ENCODE measurements at regions not wholly inside any gene's neighbourhood (a gene's known extent, or its start where the extent isn't known, plus 50 kb on each side); places are given as distances from the start of the nearest gene placed in this dataset.

DNA sequence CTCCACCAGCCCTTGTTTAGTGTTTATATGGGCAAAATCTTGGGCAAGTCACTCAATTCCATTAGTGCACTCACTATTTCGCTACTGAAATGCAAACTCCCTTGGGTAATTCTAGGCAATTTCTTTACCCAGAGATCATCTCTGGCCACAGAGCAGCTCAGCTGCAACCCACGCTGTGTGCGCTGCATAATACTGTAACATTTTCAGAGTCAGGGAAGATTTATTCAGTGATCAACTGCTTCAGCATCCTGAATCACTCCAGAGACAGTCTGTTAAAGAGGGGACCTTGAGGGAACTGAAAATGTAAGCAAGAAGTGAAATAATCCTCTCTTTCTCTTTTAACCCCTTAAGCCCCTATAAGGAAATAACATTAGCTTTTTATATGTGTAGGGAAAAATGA lies 189.6 kb upstream of the FBXL4 start:
- no peak for DNase-seq

DNA sequence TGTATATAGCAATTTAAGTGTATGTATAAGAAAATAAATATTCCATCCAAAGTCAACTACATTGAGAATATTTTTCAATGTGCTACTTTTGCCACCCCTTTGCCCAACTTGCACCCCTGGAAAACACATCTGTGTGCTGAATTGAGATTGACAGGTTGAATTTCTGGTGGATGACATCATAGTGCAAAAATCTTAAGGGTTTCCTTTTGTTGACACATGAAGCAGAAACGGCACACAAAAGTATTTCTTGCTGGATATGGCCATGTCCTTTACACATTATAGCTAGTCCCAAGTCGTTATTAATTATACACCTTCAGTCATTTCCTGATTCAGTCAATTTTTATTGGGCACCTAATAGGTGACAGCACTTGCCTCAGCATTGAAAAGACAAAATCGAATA lies 188.7 kb upstream of the FBXL4 start:
- no peak for DNase-seq

DNA sequence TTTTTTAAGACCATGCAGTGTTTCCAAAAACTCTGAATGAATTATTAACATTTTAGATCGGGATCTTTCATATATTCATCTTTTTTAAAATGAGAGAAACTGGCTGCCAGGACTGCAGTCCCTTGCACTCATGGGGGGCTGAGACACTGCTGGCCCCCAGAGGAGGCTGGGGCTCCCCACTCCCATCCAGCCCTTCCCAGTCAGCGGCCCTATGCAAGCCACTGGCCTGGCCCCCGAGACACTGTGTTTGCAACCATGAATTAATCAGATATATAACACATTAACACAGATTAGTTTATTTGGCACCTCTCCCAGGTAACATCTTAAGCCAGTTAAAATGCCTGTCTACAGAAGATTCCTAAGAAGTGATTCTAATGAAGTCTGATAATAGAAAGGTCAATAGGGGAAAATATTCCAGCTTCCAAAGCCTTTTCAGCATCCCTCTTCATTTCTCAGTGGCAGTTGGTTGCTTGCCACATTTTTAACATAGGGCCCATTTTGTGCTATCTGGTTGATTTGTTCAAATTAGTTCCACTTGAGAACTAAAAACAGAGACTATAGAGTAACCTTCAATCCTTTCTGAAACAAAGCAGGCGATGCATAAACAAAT lies 184.4 kb upstream of the FBXL4 start:
- no peak for DNase-seq

DNA sequence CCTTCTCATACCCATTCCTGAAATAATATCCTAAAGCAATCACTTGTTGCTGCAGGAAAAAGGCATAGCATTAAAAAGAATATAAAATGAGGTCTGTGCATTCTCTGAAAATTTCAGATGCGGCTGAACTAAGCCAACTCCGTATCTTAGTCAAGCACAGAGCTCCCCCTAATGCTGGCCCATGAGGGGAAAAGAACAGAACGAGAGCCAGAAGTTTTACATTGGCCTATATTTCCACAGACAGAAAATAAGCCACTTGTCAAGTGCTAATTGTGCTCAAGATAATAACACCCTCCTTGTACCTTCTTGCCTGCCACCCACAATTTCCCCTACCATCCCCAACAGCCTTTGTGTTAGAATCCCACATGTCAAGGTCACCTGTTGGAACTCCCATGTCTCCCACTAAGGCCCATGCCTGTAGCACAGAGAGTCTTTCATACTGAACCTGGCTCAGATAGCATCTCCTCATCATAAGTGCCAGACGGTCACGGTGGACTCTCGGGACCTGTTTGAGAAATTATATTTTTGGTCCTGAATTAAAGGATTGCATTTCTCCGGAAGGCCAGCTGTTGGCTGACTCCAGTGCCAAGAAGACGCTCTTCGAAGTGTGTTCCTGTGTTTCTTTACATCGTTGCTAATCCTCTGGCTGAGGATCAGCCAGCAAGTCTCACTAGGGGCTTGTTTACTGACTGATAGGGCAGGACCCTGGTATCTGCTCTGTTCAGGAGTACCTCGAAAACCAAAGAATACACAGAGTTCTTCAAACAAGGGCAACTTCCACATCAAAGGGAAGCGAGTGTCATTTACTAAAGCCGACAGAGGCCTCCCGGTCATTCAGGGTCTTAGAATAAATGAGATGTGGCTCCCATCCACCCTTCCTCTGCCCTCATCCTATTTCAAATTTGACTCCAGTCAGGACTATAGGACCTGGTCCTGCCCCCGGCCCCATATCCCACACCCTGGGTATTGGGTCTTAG lies 183.4 kb upstream of the FBXL4 start:
- no peak for DNase-seq

DNA sequence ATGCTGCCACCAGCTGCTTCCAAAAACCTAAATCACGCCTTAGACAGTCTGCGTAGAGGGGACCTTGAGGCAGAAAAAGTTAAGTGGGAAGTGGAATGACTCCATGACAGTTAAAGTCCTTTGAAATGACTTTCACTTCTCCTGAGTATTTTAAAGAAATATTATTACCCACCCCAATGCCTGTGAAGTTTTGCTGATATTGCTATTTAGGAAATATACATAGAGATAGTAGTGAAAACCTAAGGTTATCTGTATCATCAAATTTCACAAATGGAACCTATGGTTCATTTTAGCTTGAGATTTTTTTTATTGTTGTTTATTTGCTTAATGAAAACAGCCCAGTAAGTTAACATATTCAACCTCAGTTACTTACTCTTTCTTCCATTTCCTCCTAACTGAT lies 182.1 kb upstream of the FBXL4 start:
- DNase-seq: no peak

DNA sequence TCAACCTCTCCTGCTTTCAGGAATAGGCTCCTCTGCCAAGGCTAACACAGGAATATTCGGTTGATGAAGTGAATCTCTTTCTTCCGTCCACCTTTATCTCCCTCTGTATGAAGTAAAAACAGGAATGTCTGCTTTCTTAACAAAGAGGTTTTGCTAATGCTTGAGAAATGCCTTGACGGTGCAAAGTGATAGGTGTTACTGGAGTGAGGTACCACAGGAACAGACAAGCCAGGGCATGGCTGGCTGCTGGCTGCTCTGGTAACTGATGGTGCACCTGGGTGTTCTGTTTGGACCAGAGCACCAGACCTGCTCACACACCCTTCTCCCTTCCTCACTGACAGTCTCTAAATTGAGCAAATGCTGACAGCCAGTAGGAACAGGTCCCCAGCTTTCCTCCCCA lies 174.0 kb upstream of the FBXL4 start:
- DNase-seq: no peak

DNA sequence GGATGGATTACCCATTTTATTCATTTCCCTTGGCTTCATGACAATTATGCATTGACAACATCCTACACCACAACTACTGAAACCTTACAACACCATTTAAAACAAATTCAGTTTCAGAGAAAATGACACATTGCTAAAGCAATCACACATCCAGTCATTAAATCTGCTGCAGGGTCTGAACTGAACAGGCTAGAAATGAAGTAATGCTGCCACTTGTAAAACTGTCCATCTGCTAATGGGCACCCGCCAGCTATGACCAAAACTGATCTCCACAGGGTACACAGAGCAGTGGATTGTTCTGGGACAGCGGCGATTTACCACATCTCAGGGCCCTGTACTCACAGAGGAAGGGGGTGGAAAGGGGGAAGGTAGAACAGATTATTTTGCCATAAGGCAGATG lies 172.9 kb upstream of the FBXL4 start:
- no peak for DNase-seq

DNA sequence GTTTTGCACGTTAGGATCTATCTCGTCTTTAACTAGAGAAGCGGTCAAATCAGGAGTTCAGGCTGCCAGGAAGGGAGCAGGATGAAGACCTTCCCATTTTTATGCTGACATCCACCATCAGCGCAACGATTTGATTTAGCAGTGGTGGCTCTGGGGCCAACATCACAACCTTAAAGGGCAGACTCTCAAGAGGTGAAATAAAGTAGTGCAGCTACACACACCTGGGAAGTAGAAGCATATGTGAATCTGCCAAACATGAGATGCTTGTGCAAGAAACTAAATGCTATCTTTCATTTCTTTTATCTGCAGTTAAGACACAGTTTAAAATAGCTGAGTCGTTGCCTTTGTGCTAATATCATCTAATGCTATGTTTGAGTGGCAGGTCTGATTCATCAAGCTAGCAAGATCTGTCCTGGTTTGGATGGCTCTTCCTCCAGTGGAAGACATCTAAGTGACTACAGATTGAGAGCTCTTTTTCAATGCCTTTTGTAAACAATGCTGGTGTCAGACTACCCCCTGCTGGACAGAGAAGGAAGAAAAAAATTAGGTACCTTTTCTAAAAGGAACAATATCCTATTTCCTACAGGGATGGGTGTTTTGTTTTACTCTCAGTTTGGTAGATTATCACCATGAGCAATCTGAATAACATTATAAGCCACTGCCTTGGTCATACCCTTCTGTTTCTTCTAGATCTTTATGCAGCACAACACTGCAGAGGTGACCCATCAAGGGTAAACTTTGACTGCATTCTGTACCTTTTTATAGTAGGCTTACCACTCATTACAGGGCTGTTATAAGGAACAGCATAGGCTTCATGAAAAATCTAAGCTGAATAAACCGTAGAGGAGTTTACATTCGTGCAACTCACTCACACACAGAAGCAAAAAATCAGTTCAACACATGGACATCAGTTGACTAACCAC lies 171.6 kb upstream of the FBXL4 start:
- DNase-seq: peak; percentile 8 to 36

DNA sequence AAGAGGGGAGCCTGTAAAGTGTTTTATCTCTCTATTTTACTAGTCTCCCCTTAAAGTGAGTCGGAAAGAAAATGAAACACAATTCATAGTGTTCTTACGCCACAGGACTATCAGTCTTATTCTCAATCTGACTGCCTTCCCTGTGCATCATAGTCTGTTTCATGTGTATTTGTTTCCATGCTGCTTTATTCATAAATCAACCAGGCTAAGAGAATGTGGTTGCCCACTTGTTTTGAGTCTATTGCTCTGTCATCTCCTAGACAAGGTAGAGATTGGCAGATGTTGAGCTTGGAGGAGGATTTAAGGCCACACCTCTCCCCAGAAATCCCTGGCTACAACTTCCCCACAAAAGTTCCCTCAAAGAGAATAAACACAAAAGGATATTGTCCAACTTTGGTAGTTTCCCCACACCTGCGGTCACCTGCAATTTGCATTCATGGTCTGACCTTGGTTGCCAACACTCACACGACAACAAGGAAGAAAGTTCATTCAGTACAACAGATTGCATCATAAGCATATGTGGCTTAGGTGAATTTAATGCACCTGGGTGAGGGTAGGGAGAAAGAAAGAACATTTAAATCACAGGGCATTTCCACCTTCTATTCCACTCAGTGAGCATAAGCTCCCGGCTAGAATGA lies 167.1 kb upstream of the FBXL4 start:
- no peak for DNase-seq

DNA sequence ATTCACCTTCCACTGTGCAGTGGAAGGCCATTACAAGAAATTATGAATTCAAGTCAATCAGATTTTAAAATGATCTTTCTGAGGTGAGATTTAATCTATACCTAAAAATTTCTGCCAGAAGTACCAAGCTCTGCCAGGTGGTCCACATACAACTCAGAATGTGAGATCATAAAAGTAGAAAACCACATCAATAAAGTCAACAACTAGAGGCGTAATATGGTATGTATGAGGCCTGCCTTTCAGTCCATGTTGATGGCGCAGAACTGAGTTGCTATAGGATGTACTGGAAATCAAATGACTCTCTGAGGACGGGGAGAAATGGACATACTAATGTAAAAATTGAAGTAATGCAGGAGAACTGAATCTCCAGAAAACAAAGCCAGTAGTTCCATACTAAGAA lies 163.8 kb upstream of the FBXL4 start:
- no peak for DNase-seq

DNA sequence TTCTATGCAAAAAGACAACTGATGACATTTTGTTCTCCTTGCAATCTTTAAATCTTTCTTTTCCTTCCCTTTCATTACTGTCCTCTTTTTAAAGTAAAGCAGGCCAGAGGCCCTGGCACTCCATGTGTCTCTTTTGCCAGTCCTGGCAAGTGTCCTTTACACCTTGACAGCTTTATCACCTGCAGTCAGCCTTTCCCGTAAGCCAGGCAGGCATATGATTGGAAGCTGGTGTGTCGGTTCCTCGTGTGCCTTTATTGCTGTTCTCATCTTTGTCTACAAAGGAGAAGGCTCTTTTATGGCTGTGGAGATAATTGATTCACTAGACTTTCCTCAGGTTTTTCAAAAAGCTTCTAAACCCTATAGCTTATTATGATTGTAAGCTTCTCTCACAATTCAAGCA lies 162.3 kb upstream of the FBXL4 start:
- DNase-seq: no peak

DNA sequence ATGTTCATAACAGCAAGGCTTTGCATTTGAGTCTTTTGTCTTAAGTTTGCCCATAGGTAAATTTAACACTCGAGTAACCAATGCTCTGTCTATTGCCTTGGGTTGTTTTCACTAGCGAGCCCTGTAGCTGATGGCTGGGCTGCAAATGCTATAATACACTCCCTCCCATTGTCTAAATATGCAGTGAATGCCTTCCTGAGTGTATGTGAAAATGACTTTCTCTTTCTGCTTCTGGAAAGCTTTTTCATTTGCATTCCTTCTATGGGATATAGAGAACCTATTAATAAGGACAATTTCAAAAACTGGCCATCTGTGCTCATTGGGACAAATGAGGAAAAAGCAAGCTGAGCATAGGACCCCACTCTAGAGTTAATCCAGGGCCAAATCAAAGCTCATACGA lies 156.5 kb upstream of the FBXL4 start:
- no peak for DNase-seq

DNA sequence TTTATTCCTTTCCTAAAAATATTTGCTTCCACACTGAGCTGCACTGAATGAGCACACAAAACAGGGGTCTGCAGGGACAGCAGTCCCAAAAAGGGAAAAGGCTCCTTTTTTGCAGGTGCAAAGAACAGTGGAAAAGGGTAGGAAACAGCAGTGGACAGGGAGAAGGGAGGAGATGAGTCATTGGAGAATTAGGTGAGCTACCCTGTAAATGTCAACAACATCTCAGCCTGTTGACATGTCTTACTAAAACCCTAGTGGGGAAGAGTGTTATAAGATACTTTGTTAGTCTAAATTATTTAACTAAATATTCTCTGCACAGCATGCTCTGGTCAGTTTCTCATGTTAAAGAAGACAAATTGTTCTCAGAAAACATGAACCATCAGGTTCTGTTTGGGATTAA lies 151.5 kb upstream of the FBXL4 start:
- no peak for DNase-seq

DNA sequence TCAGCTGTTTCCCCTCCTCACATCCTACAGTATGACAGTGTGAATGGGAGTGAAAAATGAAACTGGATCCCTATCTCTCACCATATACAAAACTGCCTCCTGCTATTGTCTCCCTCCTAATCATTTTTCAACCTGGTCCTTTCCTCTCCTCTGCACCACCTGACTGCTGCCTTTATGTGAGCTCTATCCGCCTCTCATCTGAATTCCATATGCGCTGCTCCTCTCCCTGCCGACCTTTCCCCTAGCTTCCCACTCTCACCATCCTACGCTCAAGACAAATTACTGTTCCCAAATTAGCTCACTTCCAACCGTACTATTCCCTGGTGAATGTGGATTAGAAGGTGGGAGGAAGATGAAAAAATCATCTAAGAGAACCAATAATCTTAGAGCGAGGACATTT lies 148.4 kb upstream of the FBXL4 start:
- DNase-seq: no peak

DNA sequence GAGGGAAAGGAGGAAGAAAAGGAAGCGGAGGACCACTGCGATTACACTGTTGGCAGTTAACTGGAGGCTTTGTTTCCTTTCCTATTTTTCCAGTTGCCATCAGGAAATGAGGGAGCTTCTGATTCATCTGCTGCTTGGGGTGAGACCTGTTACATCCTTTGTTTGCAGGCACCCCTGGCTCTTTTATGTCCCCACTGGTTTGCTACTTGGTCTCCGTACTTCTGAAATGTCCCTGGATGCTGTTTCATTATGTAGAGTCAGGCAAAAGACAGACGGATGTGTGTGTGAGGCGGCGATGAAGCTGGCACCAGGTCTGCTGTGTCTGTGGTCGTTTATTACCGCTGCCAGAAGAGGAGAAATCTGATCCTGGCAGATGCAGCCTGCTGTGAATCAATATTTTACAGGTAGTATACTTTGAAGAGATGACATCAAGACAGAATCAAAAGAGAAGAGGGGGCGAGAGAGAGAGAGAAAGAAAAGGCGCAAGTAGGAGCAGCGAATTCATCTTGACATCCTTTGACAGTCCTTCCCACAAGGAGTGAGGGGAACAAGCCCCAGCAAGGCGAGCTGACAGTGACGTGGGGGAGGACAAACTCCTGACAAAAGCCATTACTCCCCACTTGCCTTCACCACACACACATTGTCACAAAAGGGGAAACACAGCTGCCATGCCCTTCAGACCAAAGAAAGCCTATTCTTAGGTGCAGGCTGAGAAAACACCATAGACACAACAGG lies 145.9 kb upstream of the FBXL4 start:
- no peak for DNase-seq

DNA sequence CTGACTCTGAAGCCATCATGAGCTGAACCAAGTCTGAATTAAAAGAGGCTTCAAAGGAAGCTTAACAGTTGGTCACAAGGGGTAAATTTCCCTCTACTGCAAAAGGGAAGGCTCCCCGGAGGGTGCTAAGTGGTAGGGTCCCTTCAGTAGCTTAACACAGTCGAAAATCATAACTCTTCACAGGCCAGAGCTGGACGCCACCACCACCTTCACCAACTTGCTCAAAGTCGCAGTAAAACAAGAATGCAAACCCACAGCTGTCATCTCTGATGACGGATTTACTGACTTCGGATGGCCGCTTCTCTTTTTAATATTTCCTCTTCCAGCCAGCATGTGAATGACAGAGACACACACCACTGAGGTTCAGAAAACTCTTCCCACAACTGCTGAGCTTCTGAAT lies 144.7 kb upstream of the FBXL4 start:
- no peak for DNase-seq

DNA sequence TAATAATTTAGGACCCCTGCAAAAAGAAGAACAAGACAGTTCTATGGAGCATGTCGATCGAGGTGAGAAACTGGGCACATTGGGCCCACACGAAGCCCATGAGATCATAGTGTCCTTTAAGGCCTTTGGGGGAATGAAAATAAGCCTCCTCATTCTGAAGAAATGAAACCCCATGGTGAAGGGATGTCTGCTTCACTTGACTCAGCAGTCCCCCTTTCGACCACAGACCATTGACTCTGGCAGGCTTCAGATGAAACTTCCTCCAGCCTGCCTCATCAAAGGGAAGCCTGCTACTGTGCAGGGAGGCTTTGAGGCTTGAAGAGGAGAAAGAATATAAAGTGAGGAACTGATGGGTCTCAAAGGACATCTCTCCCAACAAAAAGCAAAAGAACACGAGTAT lies 144.2 kb upstream of the FBXL4 start:
- no peak for DNase-seq

DNA sequence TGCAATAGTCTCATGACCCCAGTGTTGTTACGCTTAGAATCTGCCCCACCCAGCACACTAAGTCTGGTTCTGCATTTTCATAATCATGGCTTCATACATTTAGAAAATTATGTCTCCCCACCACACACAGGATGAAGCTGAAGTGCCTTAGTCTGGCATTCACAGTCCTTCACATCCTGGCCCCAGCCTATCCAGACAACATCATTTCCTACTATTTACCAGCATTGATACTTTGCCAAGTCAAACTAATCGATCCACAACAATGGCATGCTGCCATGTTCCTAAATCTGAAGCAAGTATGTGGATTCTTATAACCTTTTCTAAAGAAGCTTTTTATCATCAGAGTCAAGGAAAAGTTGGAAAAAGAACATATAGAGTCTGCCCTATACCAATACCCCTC lies 132.4 kb upstream of the FBXL4 start:
- no peak for DNase-seq

DNA sequence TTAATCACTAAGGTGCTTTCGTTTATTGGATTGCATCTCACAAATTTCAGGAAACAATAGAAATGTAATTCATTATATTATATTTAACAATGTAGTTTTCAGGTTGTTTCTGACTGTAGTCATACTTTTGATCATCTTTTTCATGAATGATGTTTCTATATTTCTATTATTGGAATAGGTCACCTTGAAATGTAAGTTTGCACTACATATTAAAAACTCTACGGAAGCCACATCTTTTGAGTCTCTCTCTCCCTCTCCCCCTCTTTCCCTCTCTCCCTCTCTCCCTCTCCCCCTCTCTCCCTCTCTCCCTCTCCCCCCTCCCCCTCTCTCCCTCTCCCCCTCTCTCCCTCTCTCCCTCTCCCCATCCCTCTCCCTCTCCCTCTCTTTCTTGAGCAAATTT lies 131.3 kb upstream of the FBXL4 start:
- DNase-seq: no peak

DNA sequence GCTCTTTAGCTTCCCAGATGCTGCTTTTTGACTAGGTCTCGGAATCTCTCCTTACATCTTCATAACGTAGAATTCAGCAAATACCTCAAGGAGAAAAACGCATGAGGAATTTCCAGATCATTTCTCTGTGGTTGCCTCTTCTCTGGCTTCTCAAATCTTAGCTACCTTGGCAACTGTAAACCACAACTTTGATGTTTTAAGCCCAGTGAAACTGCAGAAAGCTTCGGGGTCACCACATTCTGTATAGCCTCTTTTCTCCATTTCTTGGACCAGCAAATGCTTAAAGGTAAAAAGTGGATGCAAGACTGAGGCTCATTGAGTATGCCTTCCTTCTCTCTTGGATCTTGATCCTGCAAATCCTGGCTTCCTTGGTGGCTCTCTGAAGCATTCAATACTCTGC lies 125.5 kb upstream of the FBXL4 start:
- no peak for DNase-seq

DNA sequence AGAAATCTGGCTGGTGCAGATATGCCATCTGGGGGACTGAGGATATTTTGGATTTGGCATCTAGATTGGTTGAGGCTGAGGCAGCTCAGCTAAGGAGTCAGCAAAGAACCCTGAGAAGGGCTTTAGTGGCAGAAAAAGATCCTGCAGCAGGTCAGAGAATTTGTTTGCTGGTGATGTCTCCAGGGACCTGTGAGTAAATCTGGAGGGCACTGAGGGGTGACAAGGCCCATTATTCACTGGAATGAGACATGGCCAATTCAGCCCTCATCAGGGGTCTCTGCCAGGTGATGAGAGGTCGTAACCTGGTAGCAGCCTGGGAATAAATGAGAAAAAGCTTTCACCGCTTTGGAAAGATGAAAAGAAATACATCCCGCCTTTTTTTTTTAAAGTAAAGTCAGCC lies 118.3 kb upstream of the FBXL4 start:
- no peak for DNase-seq

DNA sequence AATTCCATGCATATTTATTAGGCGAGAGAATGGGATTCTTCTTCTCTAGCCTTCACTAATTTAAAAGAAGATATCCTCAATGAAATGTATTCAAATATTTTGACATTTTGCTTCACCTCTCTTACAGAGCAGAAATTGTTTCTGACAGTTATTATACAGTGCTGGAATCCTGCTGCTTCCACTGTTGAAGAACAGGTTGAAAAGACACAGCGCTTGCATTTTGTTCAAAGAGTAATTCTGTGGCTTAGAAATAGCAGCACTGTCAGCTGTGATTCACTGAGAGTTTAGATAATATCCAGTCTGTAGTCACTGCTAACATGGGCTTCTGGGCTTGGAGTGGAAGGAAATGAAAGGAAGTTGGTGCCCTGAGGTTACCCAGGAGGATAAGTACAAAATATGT lies 117.1 kb upstream of the FBXL4 start:
- no peak for DNase-seq

Measured in SW 1271 (cell line).